ENCODE measurements at regions not wholly inside any gene's neighbourhood (a gene's known extent, or its start where the extent isn't known, plus 50 kb on each side); places are given as distances from the start of the nearest gene placed in this dataset.

DNA sequence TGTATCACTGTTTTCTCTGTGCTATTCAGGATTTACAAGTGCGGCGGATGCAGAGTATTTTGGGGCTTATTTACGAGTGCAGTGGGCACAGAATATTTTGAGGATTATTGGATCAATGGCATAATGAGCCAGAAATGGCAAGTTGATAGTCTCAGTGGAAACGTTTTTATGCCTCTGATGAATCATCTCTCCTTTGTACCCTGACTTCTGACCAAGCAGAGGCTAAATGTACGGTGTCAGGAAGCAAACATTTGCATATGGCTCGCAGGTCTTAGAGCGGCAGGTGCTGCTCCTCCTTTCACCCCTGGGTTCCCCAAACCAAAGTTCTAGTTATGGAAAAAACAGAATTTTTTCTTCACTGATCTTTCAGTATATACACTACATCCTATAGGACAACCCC lies 94.5 kb downstream of the LIG4 start:
- H3K4me1 ChIP-seq (ENCODE audit: insufficient read depth, low read length), result no peaks in the 10 kb centered on the region
- no peaks in the 10 kb centered on the region for H3K27me3 Mint-ChIP-seq (ENCODE audit: low read depth, unreplicated experiment)
- no peak overlapping the region for H3K9ac ChIP-seq (ENCODE audit: low read length)
- H3K79me2 ChIP-seq (ENCODE audit: insufficient read depth, low read length), result no peaks in the 10 kb centered on the region
- H3K4me2 ChIP-seq (ENCODE audit: low read length), result peak overlapping the region; percentile 76
- no peak for FAIRE-seq
- no peak overlapping the region for H3K27ac Mint-ChIP-seq (ENCODE audit: unreplicated experiment)
- H2AFZ ChIP-seq (ENCODE audit: low read depth, low read length), result no peak overlapping the region
- H3K9me3 Mint-ChIP-seq (ENCODE audit: unreplicated experiment), result no peaks in the 10 kb centered on the region
- peak overlapping the region; percentile 38 for H3K4me3 ChIP-seq (ENCODE audit: insufficient read depth, low read depth, low read length)
- no peaks in the 10 kb centered on the region for H3K36me3 Mint-ChIP-seq (ENCODE audit: low read depth, unreplicated experiment)
- H3K9me3 ChIP-seq (ENCODE audit: insufficient read depth, low read depth, low read length), result no peaks in the 10 kb centered on the region
- no peak overlapping the region for H3K4me3 Mint-ChIP-seq (ENCODE audit: unreplicated experiment)
- H3K4me1 Mint-ChIP-seq (ENCODE audit: low read depth, unreplicated experiment), result no peaks in the 10 kb centered on the region
- H3K27ac ChIP-seq (ENCODE audit: low read depth, low read length), result no peak overlapping the region
- DNase-seq (ENCODE audit: low read depth), result no peak
- H3K27me3 ChIP-seq (ENCODE audit: insufficient read depth, low read length), result no peaks in the 10 kb centered on the region
- H3K36me3 ChIP-seq (ENCODE audit: insufficient read depth, low read length), result no peaks in the 10 kb centered on the region
- no peaks in the 10 kb centered on the region for H4K20me1 ChIP-seq (ENCODE audit: insufficient read depth, low read length)
- no peak for TF ChIP-seq EZH2 (IDR thresholded peaks at IDR 0.05; ENCODE audit: insufficient read depth, low read length)
- TF ChIP-seq, protein P1, sequence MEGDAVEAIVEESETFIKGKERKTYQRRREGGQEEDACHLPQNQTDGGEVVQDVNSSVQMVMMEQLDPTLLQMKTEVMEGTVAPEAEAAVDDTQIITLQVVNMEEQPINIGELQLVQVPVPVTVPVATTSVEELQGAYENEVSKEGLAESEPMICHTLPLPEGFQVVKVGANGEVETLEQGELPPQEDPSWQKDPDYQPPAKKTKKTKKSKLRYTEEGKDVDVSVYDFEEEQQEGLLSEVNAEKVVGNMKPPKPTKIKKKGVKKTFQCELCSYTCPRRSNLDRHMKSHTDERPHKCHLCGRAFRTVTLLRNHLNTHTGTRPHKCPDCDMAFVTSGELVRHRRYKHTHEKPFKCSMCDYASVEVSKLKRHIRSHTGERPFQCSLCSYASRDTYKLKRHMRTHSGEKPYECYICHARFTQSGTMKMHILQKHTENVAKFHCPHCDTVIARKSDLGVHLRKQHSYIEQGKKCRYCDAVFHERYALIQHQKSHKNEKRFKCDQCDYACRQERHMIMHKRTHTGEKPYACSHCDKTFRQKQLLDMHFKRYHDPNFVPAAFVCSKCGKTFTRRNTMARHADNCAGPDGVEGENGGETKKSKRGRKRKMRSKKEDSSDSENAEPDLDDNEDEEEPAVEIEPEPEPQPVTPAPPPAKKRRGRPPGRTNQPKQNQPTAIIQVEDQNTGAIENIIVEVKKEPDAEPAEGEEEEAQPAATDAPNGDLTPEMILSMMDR (IDR thresholded peaks at IDR 0.05; ENCODE audit: insufficient read depth, low read depth, low read length), result no peak

DNA sequence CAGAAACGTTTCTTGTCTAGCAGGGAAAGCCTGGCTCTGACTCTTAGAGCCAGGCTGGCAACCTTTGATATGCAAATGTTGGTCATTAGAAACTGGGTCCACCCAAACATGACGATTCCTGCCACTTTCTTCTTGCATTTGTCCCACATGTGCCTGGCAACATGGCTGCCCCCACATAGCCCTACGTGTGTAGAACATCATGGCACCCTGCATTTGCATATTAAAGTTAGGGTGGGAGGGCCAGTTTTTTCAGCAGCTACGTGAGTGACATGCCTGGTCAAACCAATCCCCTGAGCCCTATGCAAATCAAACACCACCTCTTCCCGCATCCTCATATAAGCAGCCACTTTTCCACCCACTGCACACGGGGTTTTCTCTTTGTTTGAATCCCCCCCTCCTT lies 95.0 kb downstream of the LIG4 start:
- Histone ChIP-seq H3K27ac (ENCODE audit: low read depth, low read length) (no peak overlapping the region), H3K4me3 (ENCODE audit: insufficient read depth, low read depth, low read length) (peak overlapping the region; percentile 38), H3K9me3 (ENCODE audit: insufficient read depth, low read depth, low read length) (no peaks in the 10 kb centered on the region), H3K27me3 (ENCODE audit: insufficient read depth, low read length) (no peaks in the 10 kb centered on the region), H3K4me2 (ENCODE audit: low read length) (peak overlapping the region; percentile 76), H2AFZ (ENCODE audit: low read depth, low read length) (peak overlapping the region; percentile 63), H3K36me3 (ENCODE audit: insufficient read depth, low read length) (no peaks in the 10 kb centered on the region), H3K79me2 (ENCODE audit: insufficient read depth, low read length) (no peaks in the 10 kb centered on the region), H4K20me1 (ENCODE audit: insufficient read depth, low read length) (no peaks in the 10 kb centered on the region), H3K9ac (ENCODE audit: low read length) (no peak overlapping the region), H3K4me1 (ENCODE audit: insufficient read depth, low read length) (no peaks in the 10 kb centered on the region)
- H3K4me1 Mint-ChIP-seq (ENCODE audit: low read depth, unreplicated experiment), result no peaks in the 10 kb centered on the region
- DNase-seq (ENCODE audit: low read depth), result no peak
- H3K4me3 Mint-ChIP-seq (ENCODE audit: unreplicated experiment), result no peak overlapping the region
- H3K27ac Mint-ChIP-seq (ENCODE audit: unreplicated experiment), result no peak overlapping the region
- no peaks in the 10 kb centered on the region for H3K27me3 Mint-ChIP-seq (ENCODE audit: low read depth, unreplicated experiment)
- H3K9me3 Mint-ChIP-seq (ENCODE audit: unreplicated experiment), result no peaks in the 10 kb centered on the region
- no peaks in the 10 kb centered on the region for H3K36me3 Mint-ChIP-seq (ENCODE audit: low read depth, unreplicated experiment)
- TF ChIP-seq EZH2 (IDR thresholded peaks at IDR 0.05; ENCODE audit: insufficient read depth, low read length), result no peak
- TF ChIP-seq, protein P1 (IDR thresholded peaks at IDR 0.05; ENCODE audit: insufficient read depth, low read depth, low read length), result no peak
- no peak for FAIRE-seq

DNA sequence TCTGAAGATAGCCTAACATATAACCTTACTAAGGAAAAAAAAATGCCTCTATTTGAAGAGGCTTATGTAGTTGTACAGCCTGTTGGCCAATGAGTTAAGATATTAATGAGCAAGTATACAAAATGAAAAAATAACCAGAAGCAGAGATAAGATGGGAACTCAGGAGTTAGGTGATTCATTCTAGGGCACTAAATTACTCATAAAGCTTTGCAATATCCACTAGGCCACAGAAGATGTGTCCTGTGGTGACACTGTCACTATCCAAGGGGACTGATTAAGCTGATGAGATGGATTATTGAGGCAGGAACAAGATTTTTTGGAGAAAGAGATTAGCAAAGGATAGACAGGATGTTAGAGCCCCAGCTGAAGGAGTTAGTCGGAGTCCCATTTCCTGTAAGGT lies 99.6 kb downstream of the LIG4 start:
- no peaks in the 10 kb centered on the region for H4K20me1 ChIP-seq (ENCODE audit: insufficient read depth, low read length)
- TF ChIP-seq EZH2 (IDR thresholded peaks at IDR 0.05; ENCODE audit: insufficient read depth, low read length), result no peak
- TF ChIP-seq, protein P1 (IDR thresholded peaks at IDR 0.05; ENCODE audit: insufficient read depth, low read depth, low read length), result no peak
- no peak overlapping the region for H3K27ac ChIP-seq (ENCODE audit: low read depth, low read length)
- DNase-seq (ENCODE audit: low read depth) (no peak), FAIRE-seq (no peak)
- Mint-ChIP-seq H3K4me3 (ENCODE audit: unreplicated experiment) (no peak overlapping the region), H3K4me1 (ENCODE audit: low read depth, unreplicated experiment) (no peaks in the 10 kb centered on the region), H3K36me3 (ENCODE audit: low read depth, unreplicated experiment) (no peaks in the 10 kb centered on the region), H3K27me3 (ENCODE audit: low read depth, unreplicated experiment) (no peaks in the 10 kb centered on the region), H3K27ac (ENCODE audit: unreplicated experiment) (no peak overlapping the region), H3K9me3 (ENCODE audit: unreplicated experiment) (no peaks in the 10 kb centered on the region)
- H3K4me3 ChIP-seq (ENCODE audit: insufficient read depth, low read depth, low read length), result no peak overlapping the region
- H2AFZ ChIP-seq (ENCODE audit: low read depth, low read length), result no peak overlapping the region
- H3K9me3 ChIP-seq (ENCODE audit: insufficient read depth, low read depth, low read length), result no peaks in the 10 kb centered on the region
- no peaks in the 10 kb centered on the region for H3K79me2 ChIP-seq (ENCODE audit: insufficient read depth, low read length)
- H3K4me2 ChIP-seq (ENCODE audit: low read length), result no peak overlapping the region
- no peaks in the 10 kb centered on the region for H3K27me3 ChIP-seq (ENCODE audit: insufficient read depth, low read length)
- H3K4me1 ChIP-seq (ENCODE audit: insufficient read depth, low read length), result no peaks in the 10 kb centered on the region
- no peak overlapping the region for H3K9ac ChIP-seq (ENCODE audit: low read length)
- no peaks in the 10 kb centered on the region for H3K36me3 ChIP-seq (ENCODE audit: insufficient read depth, low read length)

Measured in astrocyte (in vitro differentiated cells and primary cell).